ENCODE measurements at regions not wholly inside any gene's neighbourhood (a gene's known extent, or its start where the extent isn't known, plus 50 kb on each side); places are given as distances from the start of the nearest gene placed in this dataset.
"Not testable (repeated sequence)": the region's sequence is repeated elsewhere in the genome, so short reads cannot be mapped to it uniquely, and the experiment has no call there.

- FAIRE-seq (no peak), DNase-seq (ENCODE audit: insufficient read length, low spot score) (no peak)
- no peak for TF ChIP-seq POLR2A (IDR thresholded peaks at IDR 0.05; ENCODE audit: low read depth, low read length)
Observed at GRCh38 chr4:114420069-114420468, 178.5 kb upstream of the UGT8 start.

GRCh38 chr4:114423582-114423981 is 175.0 kb upstream of the UGT8 start:
- FAIRE-seq, result no peak
- no peak for TF ChIP-seq POLR2A (IDR thresholded peaks at IDR 0.05; ENCODE audit: low read depth, low read length)
- DNase-seq (ENCODE audit: insufficient read length, low spot score), result no peak

GRCh38 chr4:114435116-114435515 is 163.5 kb upstream of the UGT8 start:
- no peak for DNase-seq (ENCODE audit: insufficient read length, low spot score)
- no peak for TF ChIP-seq POLR2A (IDR thresholded peaks at IDR 0.05; ENCODE audit: low read depth, low read length)
- FAIRE-seq, result no peak

- DNase-seq (ENCODE audit: insufficient read length, low spot score), result no peak
- no peak for TF ChIP-seq POLR2A (IDR thresholded peaks at IDR 0.05; ENCODE audit: low read depth, low read length)
- FAIRE-seq, result no peak
Observed at GRCh38 chr4:114442856-114443255, 155.8 kb upstream of the UGT8 start.

GRCh38 chr4:114444211-114444610 is 154.4 kb upstream of the UGT8 start:
- DNase-seq (ENCODE audit: insufficient read length, low spot score) (no peak), FAIRE-seq (no peak)
- no peak for TF ChIP-seq POLR2A (IDR thresholded peaks at IDR 0.05; ENCODE audit: low read depth, low read length)

- FAIRE-seq; DNase-seq (ENCODE audit: insufficient read length, low spot score): not testable (repeated sequence)
Observed at GRCh38 chr4:114447963-114448516, 150.6 kb upstream of the UGT8 start.

GRCh38 chr4:114458728-114459127 is 139.9 kb upstream of the UGT8 start:
- no peak for TF ChIP-seq POLR2A (IDR thresholded peaks at IDR 0.05; ENCODE audit: low read depth, low read length)
- DNase-seq (ENCODE audit: insufficient read length, low spot score) (no peak), FAIRE-seq (no peak)

- TF ChIP-seq POLR2A (IDR thresholded peaks at IDR 0.05; ENCODE audit: low read depth, low read length), result no peak
- no peak for DNase-seq (ENCODE audit: insufficient read length, low spot score)
- no peak for FAIRE-seq
Observed at GRCh38 chr4:114464726-114465272, 133.8 kb upstream of the UGT8 start.

- no peak for DNase-seq (ENCODE audit: insufficient read length, low spot score)
- no peak for FAIRE-seq
- no peak for TF ChIP-seq POLR2A (IDR thresholded peaks at IDR 0.05; ENCODE audit: low read depth, low read length)
Observed at GRCh38 chr4:114465766-114466165, 132.8 kb upstream of the UGT8 start.

- TF ChIP-seq POLR2A (IDR thresholded peaks at IDR 0.05; ENCODE audit: low read depth, low read length), result no peak
Observed at GRCh38 chr4:114466299-114466698, 132.3 kb upstream of the UGT8 start.

GRCh38 chr4:114472269-114473032 is 126.2 kb upstream of the UGT8 start:
- no peak for FAIRE-seq
- no peak for DNase-seq (ENCODE audit: insufficient read length, low spot score)
- TF ChIP-seq POLR2A (IDR thresholded peaks at IDR 0.05; ENCODE audit: low read depth, low read length), result no peak

More at GRCh38 chr4:114466299-114466698, 132.3 kb upstream of the UGT8 start:
- FAIRE-seq, result no peak
- no peak for DNase-seq (ENCODE audit: insufficient read length, low spot score)

- DNase-seq (ENCODE audit: insufficient read length, low spot score) (no peak), FAIRE-seq (no peak)
Observed at GRCh38 chr4:114474188-114474800, 124.3 kb upstream of the UGT8 start.

GRCh38 chr4:114476310-114476709 is 122.3 kb upstream of the UGT8 start:
- no peak for TF ChIP-seq POLR2A (IDR thresholded peaks at IDR 0.05; ENCODE audit: low read depth, low read length)
- DNase-seq (ENCODE audit: insufficient read length, low spot score) (no peak), FAIRE-seq (no peak)

More at GRCh38 chr4:114474188-114474800, 124.3 kb upstream of the UGT8 start:
- no peak for TF ChIP-seq POLR2A (IDR thresholded peaks at IDR 0.05; ENCODE audit: low read depth, low read length)

GRCh38 chr4:114479595-114479994 is 119.0 kb upstream of the UGT8 start:
- DNase-seq (ENCODE audit: insufficient read length, low spot score), result no peak
- TF ChIP-seq POLR2A (IDR thresholded peaks at IDR 0.05; ENCODE audit: low read depth, low read length), result no peak
- no peak for FAIRE-seq
